Liver (tissue), 8 donors: ENCODE measurements at regions not wholly inside any gene's neighbourhood (a gene's known extent, or its start where the extent isn't known, plus 50 kb on each side); places are given as distances from the start of the nearest gene placed in this dataset.

Source experiments
- DNase-seq: peaks from one replicate; pipeline ENCODE4 v3.0.0-alpha.2; 2017; ENCODE audit warnings: low spot score
- H3K27ac ChIP-seq, 2 donors: one replicate each; pipeline ENCODE4 v1.7.0; 2013; ENCODE audit warnings: inconsistent platforms in 2 of 2, low read length in 2 of 2, control low read depth in 1 of 2, low read depth in 1 of 2, mild to moderate bottlenecking in 1 of 2
- H3K27me3 ChIP-seq, 4 donors: one replicate each; pipeline versions ENCODE4 v1.6.1 to v1.7.0; 2013; ENCODE audit warnings: low read length in 3 of 4, inconsistent platforms in 1 of 4, mild to moderate bottlenecking in 1 of 4, moderate library complexity in 1 of 4; ENCODE audit not compliant: control insufficient read depth in 4 of 4, insufficient read depth in 4 of 4
- H3K36me3 ChIP-seq, 4 donors: one replicate each; pipeline versions ENCODE4 v1.6.1 to v1.7.0; 2013; ENCODE audit warnings: low read length in 3 of 4, mild to moderate bottlenecking in 3 of 4, low read depth in 1 of 4, moderate library complexity in 1 of 4; ENCODE audit not compliant: control insufficient read depth in 4 of 4, insufficient read depth in 3 of 4
- H3K4me1 ChIP-seq, 4 donors: one replicate each; pipeline versions ENCODE4 v1.6.1 to v1.7.0; 2013; ENCODE audit warnings: low read length in 3 of 4, mild to moderate bottlenecking in 3 of 4, moderate library complexity in 1 of 4; ENCODE audit not compliant: control insufficient read depth in 4 of 4, insufficient read depth in 4 of 4
- H3K4me3 ChIP-seq, 3 donors: one replicate each; pipeline versions ENCODE4 v1.6.1 to v1.7.0; 2013; ENCODE audit warnings: low read length in 3 of 3, control low read depth in 1 of 3, low read depth in 1 of 3, mild to moderate bottlenecking in 1 of 3
- H3K9ac ChIP-seq, 2 donors: one replicate each; pipeline ENCODE4 v1.7.0; 2013; ENCODE audit warnings: low read length in 2 of 2, mild to moderate bottlenecking in 2 of 2, moderate library complexity in 2 of 2, control low read depth in 1 of 2, low read depth in 1 of 2
- H3K9me3 ChIP-seq, 4 donors: one replicate each; pipeline versions ENCODE4 v1.6.1 to v1.7.0; 2013; ENCODE audit warnings: low read length in 3 of 4; ENCODE audit not compliant: control insufficient read depth in 4 of 4
- EGR1 ChIP-seq, 2 donors: IDR thresholded peaks; 2 replicates each; pipeline ENCODE4 v1.6.1; 2016 to 2018; ENCODE audit warnings: antibody characterized with exemption in 2 of 2, low read depth in 2 of 2
- FOXA1 ChIP-seq: IDR thresholded peaks from 2 replicates; pipeline ENCODE4 v1.6.1; 2016; ENCODE audit warnings: antibody characterized with exemption
- FOXA2 ChIP-seq: IDR thresholded peaks from 2 replicates; pipeline ENCODE4 v1.6.1; 2016; ENCODE audit warnings: antibody characterized with exemption
- GABPA ChIP-seq, 2 donors: IDR thresholded peaks in 1 of 2; conservative IDR thresholded peaks in 1 of 2; 2 replicates each; pipeline ENCODE4 v1.6.1; 2016; ENCODE audit warnings: antibody characterized with exemption in 2 of 2, mild to moderate bottlenecking in 1 of 2, moderate library complexity in 1 of 2
- HNF4A ChIP-seq, 2 donors: conservative IDR thresholded peaks; 2 replicates each; pipeline ENCODE4 v1.6.1; 2016; ENCODE audit warnings: antibody characterized with exemption in 2 of 2, mild to moderate bottlenecking in 2 of 2
- HNF4G ChIP-seq: IDR thresholded peaks from 2 replicates; pipeline ENCODE4 v1.6.1; 2016; ENCODE audit warnings: antibody characterized with exemption
- JUND ChIP-seq, 2 donors: IDR thresholded peaks; 2 replicates each; pipeline ENCODE4 v1.6.1; 2016; ENCODE audit warnings: antibody characterized with exemption in 2 of 2
- NR2F2 ChIP-seq: IDR thresholded peaks from 2 replicates; pipeline ENCODE4 v1.6.1; 2016; ENCODE audit warnings: antibody characterized with exemption
- RAD21 ChIP-seq, 2 donors: IDR thresholded peaks; 2 replicates each; pipeline ENCODE4 v1.6.1; 2016; ENCODE audit warnings: antibody characterized with exemption in 2 of 2, mild to moderate bottlenecking in 2 of 2
- RXRA ChIP-seq, 2 donors: IDR thresholded peaks; 2 replicates each; pipeline ENCODE4 v1.6.1; 2017 to 2018; ENCODE audit warnings: antibody characterized with exemption in 2 of 2, mild to moderate bottlenecking in 1 of 2
- SP1 ChIP-seq: IDR thresholded peaks from 2 replicates; pipeline ENCODE4 v1.6.1; 2018; ENCODE audit warnings: antibody characterized with exemption, mild to moderate bottlenecking
- TAF1 ChIP-seq: conservative IDR thresholded peaks from 2 replicates; pipeline ENCODE4 v1.6.1; 2016; ENCODE audit warnings: antibody characterized with exemption, mild to moderate bottlenecking
- YY1 ChIP-seq: IDR thresholded peaks from 2 replicates; pipeline ENCODE4 v1.6.1; 2016; ENCODE audit warnings: antibody characterized with exemption, mild to moderate bottlenecking
- WGBS: extraction: QIAGEN DNeasy Blood & Tissue Kit; methylation state at CpG from one replicate; pipeline ENCODE4 v1.1.7; 2013; 5-methylcytosine and 5-hydroxymethylcytosine counted together
- TF ChIP-seq, protein P1 (sequence below): IDR thresholded peaks from 2 replicates; pipeline ENCODE4 v1.6.1; 2016; ENCODE audit warnings: antibody characterized with exemption
- TF ChIP-seq, protein P2 (sequence below): IDR thresholded peaks from 2 replicates; pipeline ENCODE4 v1.6.1; 2016; ENCODE audit warnings: antibody characterized with exemption
- TF ChIP-seq, protein P3 (sequence below): IDR thresholded peaks from 2 replicates; pipeline ENCODE4 v1.6.1; 2016; ENCODE audit warnings: antibody characterized with exemption
- TF ChIP-seq, protein P4 (sequence below): IDR thresholded peaks from 2 replicates; pipeline ENCODE4 v1.6.1; 2016; ENCODE audit warnings: antibody characterized with exemption, mild to moderate bottlenecking
- TF ChIP-seq, protein P5 (sequence below): fragments of 150-350 bp; IDR thresholded peaks from 2 replicates; pipeline ENCODE4 v1.5.1; 2017; ENCODE audit warnings: improper control_type of control experiment, low read depth, low read length; ENCODE audit not compliant: missing input control
- donor health status: healthy.
- donor health status: healthy.
- donor health status: healthy.
- donor health status: healthy.
- donor health status: healthy.

DNA sequence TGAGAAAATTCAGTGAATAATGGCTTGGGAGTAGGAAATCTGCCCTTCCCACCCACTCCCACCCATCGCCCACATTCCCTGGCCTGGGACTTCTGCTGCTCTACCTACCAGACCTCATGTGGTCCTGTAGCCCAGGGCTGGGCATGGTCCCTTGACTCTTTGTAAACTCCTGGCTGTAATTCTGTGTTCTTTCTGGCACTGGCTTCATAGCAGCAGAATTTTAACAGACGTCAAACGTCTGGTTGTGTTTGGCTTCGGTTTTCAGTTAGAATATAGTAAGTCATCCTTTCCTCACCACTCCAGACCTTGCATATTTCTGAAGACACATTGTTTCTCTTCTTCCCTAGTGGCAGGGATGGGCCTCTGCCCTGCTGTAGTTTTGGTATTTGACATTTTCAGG is 210.6 kb downstream of the CSNK2A3 start:
- Histone ChIP-seq H3K27me3 (no peaks in the 10 kb centered on the region), H3K27ac (no peak overlapping the region), H3K9ac (no peak overlapping the region), H3K36me3 (no peaks in the 10 kb centered on the region), H3K9me3 (no peaks in the 10 kb centered on the region), H3K4me1 (peaks cover 0 to 12% (median 8%) of the 10 kb centered on the region in 4 donors), H3K4me3 (no peak overlapping the region)
- TF ChIP-seq RXRA (IDR thresholded peaks at IDR 0.05) (no peak), RAD21 (IDR thresholded peaks at IDR 0.05) (no peak), EGR1 (IDR thresholded peaks at IDR 0.05; ENCODE audit: low read depth in 2 of 2) (no peak), GABPA (IDR thresholded peaks at IDR 0.05 in 1 of 2, conservative IDR thresholded peaks at IDR 0.05 in 1 of 2) (no peak), TAF1 (no peak), SP1 (no peak), JUND (IDR thresholded peaks at IDR 0.05) (no peak), HNF4G (no peak), FOXA1 (no peak), NR2F2 (no peak), YY1 (no peak), HNF4A (conservative IDR thresholded peaks at IDR 0.05) (no peak), FOXA2 (no peak)
- TF ChIP-seq, protein P1, sequence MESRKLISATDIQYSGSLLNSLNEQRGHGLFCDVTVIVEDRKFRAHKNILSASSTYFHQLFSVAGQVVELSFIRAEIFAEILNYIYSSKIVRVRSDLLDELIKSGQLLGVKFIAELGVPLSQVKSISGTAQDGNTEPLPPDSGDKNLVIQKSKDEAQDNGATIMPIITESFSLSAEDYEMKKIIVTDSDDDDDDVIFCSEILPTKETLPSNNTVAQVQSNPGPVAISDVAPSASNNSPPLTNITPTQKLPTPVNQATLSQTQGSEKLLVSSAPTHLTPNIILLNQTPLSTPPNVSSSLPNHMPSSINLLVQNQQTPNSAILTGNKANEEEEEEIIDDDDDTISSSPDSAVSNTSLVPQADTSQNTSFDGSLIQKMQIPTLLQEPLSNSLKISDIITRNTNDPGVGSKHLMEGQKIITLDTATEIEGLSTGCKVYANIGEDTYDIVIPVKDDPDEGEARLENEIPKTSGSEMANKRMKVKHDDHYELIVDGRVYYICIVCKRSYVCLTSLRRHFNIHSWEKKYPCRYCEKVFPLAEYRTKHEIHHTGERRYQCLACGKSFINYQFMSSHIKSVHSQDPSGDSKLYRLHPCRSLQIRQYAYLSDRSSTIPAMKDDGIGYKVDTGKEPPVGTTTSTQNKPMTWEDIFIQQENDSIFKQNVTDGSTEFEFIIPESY: no peak
- TF ChIP-seq, protein P2, sequence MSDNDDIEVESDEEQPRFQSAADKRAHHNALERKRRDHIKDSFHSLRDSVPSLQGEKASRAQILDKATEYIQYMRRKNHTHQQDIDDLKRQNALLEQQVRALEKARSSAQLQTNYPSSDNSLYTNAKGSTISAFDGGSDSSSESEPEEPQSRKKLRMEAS: no peak
- TF ChIP-seq, protein P3, sequence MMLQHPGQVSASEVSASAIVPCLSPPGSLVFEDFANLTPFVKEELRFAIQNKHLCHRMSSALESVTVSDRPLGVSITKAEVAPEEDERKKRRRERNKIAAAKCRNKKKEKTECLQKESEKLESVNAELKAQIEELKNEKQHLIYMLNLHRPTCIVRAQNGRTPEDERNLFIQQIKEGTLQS: no peak
- TF ChIP-seq, protein P4, sequence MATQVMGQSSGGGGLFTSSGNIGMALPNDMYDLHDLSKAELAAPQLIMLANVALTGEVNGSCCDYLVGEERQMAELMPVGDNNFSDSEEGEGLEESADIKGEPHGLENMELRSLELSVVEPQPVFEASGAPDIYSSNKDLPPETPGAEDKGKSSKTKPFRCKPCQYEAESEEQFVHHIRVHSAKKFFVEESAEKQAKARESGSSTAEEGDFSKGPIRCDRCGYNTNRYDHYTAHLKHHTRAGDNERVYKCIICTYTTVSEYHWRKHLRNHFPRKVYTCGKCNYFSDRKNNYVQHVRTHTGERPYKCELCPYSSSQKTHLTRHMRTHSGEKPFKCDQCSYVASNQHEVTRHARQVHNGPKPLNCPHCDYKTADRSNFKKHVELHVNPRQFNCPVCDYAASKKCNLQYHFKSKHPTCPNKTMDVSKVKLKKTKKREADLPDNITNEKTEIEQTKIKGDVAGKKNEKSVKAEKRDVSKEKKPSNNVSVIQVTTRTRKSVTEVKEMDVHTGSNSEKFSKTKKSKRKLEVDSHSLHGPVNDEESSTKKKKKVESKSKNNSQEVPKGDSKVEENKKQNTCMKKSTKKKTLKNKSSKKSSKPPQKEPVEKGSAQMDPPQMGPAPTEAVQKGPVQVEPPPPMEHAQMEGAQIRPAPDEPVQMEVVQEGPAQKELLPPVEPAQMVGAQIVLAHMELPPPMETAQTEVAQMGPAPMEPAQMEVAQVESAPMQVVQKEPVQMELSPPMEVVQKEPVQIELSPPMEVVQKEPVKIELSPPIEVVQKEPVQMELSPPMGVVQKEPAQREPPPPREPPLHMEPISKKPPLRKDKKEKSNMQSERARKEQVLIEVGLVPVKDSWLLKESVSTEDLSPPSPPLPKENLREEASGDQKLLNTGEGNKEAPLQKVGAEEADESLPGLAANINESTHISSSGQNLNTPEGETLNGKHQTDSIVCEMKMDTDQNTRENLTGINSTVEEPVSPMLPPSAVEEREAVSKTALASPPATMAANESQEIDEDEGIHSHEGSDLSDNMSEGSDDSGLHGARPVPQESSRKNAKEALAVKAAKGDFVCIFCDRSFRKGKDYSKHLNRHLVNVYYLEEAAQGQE: no peak
- TF ChIP-seq, protein P5, sequence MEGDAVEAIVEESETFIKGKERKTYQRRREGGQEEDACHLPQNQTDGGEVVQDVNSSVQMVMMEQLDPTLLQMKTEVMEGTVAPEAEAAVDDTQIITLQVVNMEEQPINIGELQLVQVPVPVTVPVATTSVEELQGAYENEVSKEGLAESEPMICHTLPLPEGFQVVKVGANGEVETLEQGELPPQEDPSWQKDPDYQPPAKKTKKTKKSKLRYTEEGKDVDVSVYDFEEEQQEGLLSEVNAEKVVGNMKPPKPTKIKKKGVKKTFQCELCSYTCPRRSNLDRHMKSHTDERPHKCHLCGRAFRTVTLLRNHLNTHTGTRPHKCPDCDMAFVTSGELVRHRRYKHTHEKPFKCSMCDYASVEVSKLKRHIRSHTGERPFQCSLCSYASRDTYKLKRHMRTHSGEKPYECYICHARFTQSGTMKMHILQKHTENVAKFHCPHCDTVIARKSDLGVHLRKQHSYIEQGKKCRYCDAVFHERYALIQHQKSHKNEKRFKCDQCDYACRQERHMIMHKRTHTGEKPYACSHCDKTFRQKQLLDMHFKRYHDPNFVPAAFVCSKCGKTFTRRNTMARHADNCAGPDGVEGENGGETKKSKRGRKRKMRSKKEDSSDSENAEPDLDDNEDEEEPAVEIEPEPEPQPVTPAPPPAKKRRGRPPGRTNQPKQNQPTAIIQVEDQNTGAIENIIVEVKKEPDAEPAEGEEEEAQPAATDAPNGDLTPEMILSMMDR: no peak
- no peak for DNase-seq
- 67% methylated on average over 4 of the region's 4 CpGs for WGBS
